IMR-90 (cell line): ENCODE measurements at regions not wholly inside any gene's neighbourhood (a gene's known extent, or its start where the extent isn't known, plus 50 kb on each side); places are given as distances from the start of the nearest gene placed in this dataset.

ENCODE experiments used
- ATAC-seq: fragments of 200-7000 bp; cut with Tn5 transposase; 2 replicates; pipeline ENCODE4 v1.9.1; 2020; ENCODE audit warnings: low read depth, mild to moderate bottlenecking, moderate library complexity
- BruUV-seq: library from RNA; stranded (reverse); fragments of 400-500 nt; replicated peaks from 2 replicates; lab custom pipeline; 2021; lab: Mats Ljungman, UMichigan
- CTCF ChIA-PET: fragments of 300-600 bp; formaldehyde crosslinking; extraction: SDS; loops from one replicate; lab custom pipeline; 2021; ENCODE audit warnings: antibody characterized with exemption; lab: Yijun Ruan, JAX
- POLR2A ChIA-PET: fragments of 300-600 bp; sonication (Branson Sonifier 250); formaldehyde crosslinking; loops from one replicate; lab custom pipeline; 2022; ENCODE audit warnings: antibody characterized with exemption; ENCODE audit not compliant: unreplicated experiment; lab: Charles Lee
- DNase-seq: peaks from one replicate; pipeline ENCODE4 v3.0.0; 2013
- H2AFZ ChIP-seq: replicated peaks from 2 replicates; pipeline ENCODE3; 2013; ENCODE audit warnings: low read length, mild to moderate bottlenecking; ENCODE audit not compliant: poor library complexity
- H2AK5ac ChIP-seq: 2 replicates; pipeline ENCODE4 v1.6.1; 2013; ENCODE audit warnings: low read depth, low read length, inconsistent platforms
- H2AK9ac ChIP-seq: replicated peaks from 2 replicates; pipeline ENCODE3; 2013; ENCODE audit warnings: mild to moderate bottlenecking, low read depth, low read length, moderate library complexity; ENCODE audit not compliant: poor library complexity
- H2BK120ac ChIP-seq: 2 replicates; pipeline ENCODE4 v1.6.1; 2013; ENCODE audit warnings: low read depth, low read length, inconsistent platforms
- H2BK15ac ChIP-seq: 3 replicates; pipeline ENCODE4 v1.6.1; 2013; ENCODE audit warnings: low read depth, low read length, inconsistent platforms
- H2BK20ac ChIP-seq: 2 replicates; pipeline ENCODE4 v1.6.1; 2013; ENCODE audit warnings: low read depth, mild to moderate bottlenecking, inconsistent platforms, low read length, moderate library complexity
- H2BK5ac ChIP-seq: 2 replicates; pipeline ENCODE4 v1.6.1; 2013; ENCODE audit warnings: mild to moderate bottlenecking, low read depth, low read length, inconsistent platforms; ENCODE audit not compliant: poor library complexity, severe bottlenecking
- H3K14ac ChIP-seq: replicated peaks from 2 replicates; pipeline ENCODE4 v1.6.1; 2013; ENCODE audit warnings: low read depth, low read length, inconsistent platforms
- H3K18ac ChIP-seq: 2 replicates; pipeline ENCODE4 v1.6.1; 2013; ENCODE audit warnings: low read depth, low read length, control low read depth
- H3K23ac ChIP-seq: 2 replicates; pipeline ENCODE4 v1.6.1; 2013; ENCODE audit warnings: low read depth, low read length, inconsistent platforms
- H3K27ac ChIP-seq: 2 replicates; pipeline ENCODE4 v1.5.1; 2013; ENCODE audit warnings: mild to moderate bottlenecking, control low read depth, low read length; ENCODE audit not compliant: insufficient read depth
- H3K27me3 ChIP-seq: 2 replicates; pipeline ENCODE4 v1.6.1; 2013; ENCODE audit warnings: low read length; ENCODE audit not compliant: control insufficient read depth, insufficient read depth
- H3K36me3 ChIP-seq: 2 replicates; pipeline ENCODE4 v1.6.1; 2013; ENCODE audit warnings: low read length, mixed read lengths; ENCODE audit not compliant: control insufficient read depth, insufficient read depth
- H3K4ac ChIP-seq: 2 replicates; pipeline ENCODE4 v1.6.1; 2013; ENCODE audit warnings: low read depth, low read length, inconsistent platforms
- H3K4me1 ChIP-seq: 2 replicates; pipeline ENCODE4 v1.6.1; 2013; ENCODE audit warnings: low read length, mixed read lengths; ENCODE audit not compliant: control insufficient read depth, insufficient read depth
- H3K4me2 ChIP-seq: 2 replicates; pipeline ENCODE4 v1.6.1; 2013; ENCODE audit warnings: low read depth, mild to moderate bottlenecking, control low read depth, low read length, moderate library complexity
- H3K4me3 ChIP-seq: 2 replicates; pipeline ENCODE4 v1.5.1; 2013; ENCODE audit warnings: low read depth, mild to moderate bottlenecking, control low read depth, low read length, moderate library complexity; ENCODE audit not compliant: insufficient read depth
- H3K56ac ChIP-seq: 2 replicates; pipeline ENCODE4 v1.6.1; 2013; ENCODE audit warnings: low read length, inconsistent platforms; ENCODE audit not compliant: insufficient read depth; ENCODE audit errors: extremely low read depth
- H3K79me1 ChIP-seq, 2 experiments: 2 replicates each; pipeline ENCODE4 v1.6.1; 2013; ENCODE audit warnings: low read length in 2 of 2, inconsistent platforms in 1 of 2, low read depth in 1 of 2
- H3K9ac ChIP-seq: 2 replicates; pipeline ENCODE4 v1.6.1; 2013; ENCODE audit warnings: low read depth, low read length, control low read depth
- H3K9me1 ChIP-seq: 2 replicates; pipeline ENCODE4 v1.6.1; 2013; ENCODE audit warnings: low read length, inconsistent platforms; ENCODE audit not compliant: insufficient read depth
- H3K9me3 ChIP-seq: 2 replicates; pipeline ENCODE4 v1.6.1; 2013; ENCODE audit warnings: low read length; ENCODE audit not compliant: control insufficient read depth, insufficient read depth
- H4K20me1 ChIP-seq: 2 replicates; pipeline ENCODE4 v1.6.1; 2013; ENCODE audit warnings: low read length, inconsistent platforms; ENCODE audit not compliant: insufficient read depth
- H4K5ac ChIP-seq: 2 replicates; pipeline ENCODE4 v1.6.1; 2013; ENCODE audit warnings: mild to moderate bottlenecking, low read depth, low read length, control low read depth
- H4K8ac ChIP-seq, 2 experiments: 2 replicates each; pipeline ENCODE4 v1.6.1; 2013; ENCODE audit warnings: low read depth in 2 of 2, low read length in 2 of 2, control low read depth in 1 of 2, inconsistent platforms in 1 of 2
- H4K91ac ChIP-seq: 2 replicates; pipeline ENCODE4 v1.6.1; 2013; ENCODE audit warnings: low read depth, low read length, inconsistent platforms; ENCODE audit not compliant: insufficient read depth
- CTCF ChIP-seq: conservative IDR thresholded peaks from 2 replicates; pipeline ENCODE4 v1.5.1; 2012; ENCODE audit warnings: mild to moderate bottlenecking, low read depth, low read length, improper control_type of control experiment
- ELK1 ChIP-seq: fragments of 150-350 bp; IDR thresholded peaks from 2 replicates; pipeline ENCODE4 v1.6.1; 2016; ENCODE audit warnings: low read depth, mild to moderate bottlenecking, low read length, moderate library complexity, borderline replicate concordance
- MAZ ChIP-seq: IDR thresholded peaks from 2 replicates; pipeline ENCODE4 v1.6.1; 2012; ENCODE audit warnings: low read depth, mild to moderate bottlenecking, low read length, improper control_type of control experiment, moderate library complexity, borderline replicate concordance
- RAD21 ChIP-seq: IDR thresholded peaks from 2 replicates; pipeline ENCODE4 v1.6.1; 2012; ENCODE audit warnings: low read length, improper control_type of control experiment
- RCOR1 ChIP-seq: IDR thresholded peaks from 2 replicates; pipeline ENCODE4 v1.6.1; 2012; ENCODE audit warnings: mild to moderate bottlenecking, low read length, improper control_type of control experiment; ENCODE audit not compliant: insufficient replicate concordance
- USF2 ChIP-seq: fragments of 150-350 bp; IDR thresholded peaks from 2 replicates; pipeline ENCODE4 v1.6.1; 2017; ENCODE audit warnings: mild to moderate bottlenecking, antibody characterized with exemption, low read length, low read depth
- WGBS, 2 experiments: methylation state at CpG; one replicate each; pipeline versions ENCODE4 v1.1.5 to v1.1.7; 2013; ENCODE audit warnings: missing lambda C conversion rate in 2 of 2; ENCODE audit not compliant: insufficient read length in 1 of 2; ENCODE audit errors: extremely low coverage in 2 of 2; 5-methylcytosine and 5-hydroxymethylcytosine counted together
- dilution Hi-C: fragments of 300-500 bp; cut with HindIII; formaldehyde crosslinking; loops from one replicate; pipeline ENCODE4 v1.14.3; 2018; ENCODE audit warnings: low sequenced_read_pairs; ENCODE audit not compliant: unreplicated experiment
- in situ Hi-C: fragments of 300-500 bp; cut with MboI; formaldehyde crosslinking; loops from 3 replicates; pipeline ENCODE4 v1.14.3; 2019; ENCODE audit warnings: low sequenced_read_pairs, inconsistent platforms, mixed read lengths
- intact Hi-C: fragments of 100-400 bp; cut with micrococcal nuclease; formaldehyde crosslinking; loops from 2 replicates; pipeline ENCODE4 v1.10.0; 2022

- Histone ChIP-seq H3K9me3 (no peaks in the 10 kb centered on the region), H3K4me1 (no peaks in the 10 kb centered on the region), H2BK120ac (no peak overlapping the region), H4K91ac (no peak overlapping the region), H3K27me3 (no peaks in the 10 kb centered on the region), H3K9ac (no peak overlapping the region), H3K56ac (no peak overlapping the region), H3K23ac (no peak overlapping the region), H3K27ac (no peak overlapping the region), H2AK9ac (no peak overlapping the region), H4K8ac (no peak overlapping the region), H3K14ac (no peak overlapping the region), H4K20me1 (no peaks in the 10 kb centered on the region), H4K5ac (no peak overlapping the region), H2BK20ac (no peak overlapping the region), H3K4me3 (no peak overlapping the region), H3K4me2 (no peak overlapping the region), H3K4ac (no peak overlapping the region), H2BK5ac (no peak overlapping the region), H3K79me1 (no peaks in the 10 kb centered on the region), H2BK15ac (no peak overlapping the region), H3K36me3 (no peaks in the 10 kb centered on the region), H3K18ac (no peak overlapping the region), H2AK5ac (no peak overlapping the region), H2AFZ (no peak overlapping the region), H3K9me1 (0 out of 2 replicates have a peak, but pooled peaks cover 2% of the 10 kb centered on the region)
- ATAC-seq (no peak), DNase-seq (no peak)
- ChIA-PET POLR2A (no interaction called here), CTCF (no interaction called here)
- BruUV-seq: no TSS peak
- no CpG with 5 or more reads among the region's 3 CpGs for WGBS, 2 experiments
- intact Hi-C loops: no loop called here
- dilution Hi-C loops: no loop called here
- in situ Hi-C loops: no loop called here
- TF ChIP-seq ELK1 (no peak), MAZ (no peak), RCOR1 (no peak), CTCF (no peak), USF2 (no peak), RAD21 (no peak)
These were observed 82.2 kb upstream of the LRFN2 start for GRCh38 chr6:40669343-40669742.
